Cortex of kidney (tissue), 1 donor: ENCODE measurements at regions not wholly inside any gene's neighbourhood (a gene's known extent, or its start where the extent isn't known, plus 50 kb on each side); places are given as distances from the start of the nearest gene placed in this dataset.

Source experiments
- DNase-seq: peaks from one replicate; lab custom pipeline; 2025; lab: John Stamatoyannopoulos, UW

DNA sequence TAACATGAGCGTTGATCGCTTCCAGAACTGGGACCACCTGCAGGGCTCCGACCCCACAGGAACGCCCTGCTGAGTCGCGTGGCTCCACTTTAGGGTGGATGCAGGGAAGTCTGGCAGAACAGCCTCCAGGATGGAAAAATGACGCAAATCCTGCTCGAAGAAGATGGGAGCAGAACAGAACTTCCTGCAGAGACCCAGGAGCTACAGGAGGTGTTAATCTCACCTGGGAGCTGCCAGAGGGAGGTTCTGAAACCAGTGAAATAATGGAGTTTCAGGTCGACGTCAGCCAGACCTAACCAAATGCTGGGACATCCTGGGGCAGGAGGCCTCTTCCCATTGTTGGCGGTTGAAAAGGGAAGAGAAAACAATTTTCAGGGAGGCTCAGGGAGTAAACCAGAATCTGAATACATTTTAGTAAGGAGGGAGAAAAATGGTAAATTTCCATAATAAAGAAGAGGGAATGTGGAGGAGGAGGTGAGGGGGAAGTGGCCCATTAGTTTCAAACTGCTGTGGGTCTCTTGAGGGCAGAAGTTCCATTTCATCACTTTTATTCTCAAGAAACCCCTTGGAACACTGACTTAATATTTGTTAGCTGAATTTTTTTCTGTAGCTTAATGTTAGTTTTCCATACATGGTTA, 558.4 kb upstream of the CDH4 start:
- no peak for DNase-seq

DNA sequence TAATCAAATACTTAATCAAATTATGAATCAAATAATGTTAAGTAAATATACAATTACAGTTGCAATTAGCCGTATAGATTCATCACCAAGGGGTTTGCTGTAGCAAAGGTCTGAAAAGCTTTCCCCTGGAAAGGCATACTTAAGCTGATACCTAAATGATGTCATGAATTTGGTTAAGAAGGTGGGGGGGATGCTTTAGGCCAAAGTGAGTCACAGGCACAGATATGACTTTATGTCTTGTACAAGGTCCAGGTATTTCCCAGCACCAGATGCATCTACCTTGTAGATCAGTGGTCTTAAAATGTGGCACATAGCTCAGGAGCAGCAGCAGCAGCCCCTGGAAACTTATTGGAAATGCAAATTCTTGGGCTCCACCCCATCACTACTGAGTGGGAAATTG, 557.3 kb upstream of the CDH4 start:
- no peak for DNase-seq

DNA sequence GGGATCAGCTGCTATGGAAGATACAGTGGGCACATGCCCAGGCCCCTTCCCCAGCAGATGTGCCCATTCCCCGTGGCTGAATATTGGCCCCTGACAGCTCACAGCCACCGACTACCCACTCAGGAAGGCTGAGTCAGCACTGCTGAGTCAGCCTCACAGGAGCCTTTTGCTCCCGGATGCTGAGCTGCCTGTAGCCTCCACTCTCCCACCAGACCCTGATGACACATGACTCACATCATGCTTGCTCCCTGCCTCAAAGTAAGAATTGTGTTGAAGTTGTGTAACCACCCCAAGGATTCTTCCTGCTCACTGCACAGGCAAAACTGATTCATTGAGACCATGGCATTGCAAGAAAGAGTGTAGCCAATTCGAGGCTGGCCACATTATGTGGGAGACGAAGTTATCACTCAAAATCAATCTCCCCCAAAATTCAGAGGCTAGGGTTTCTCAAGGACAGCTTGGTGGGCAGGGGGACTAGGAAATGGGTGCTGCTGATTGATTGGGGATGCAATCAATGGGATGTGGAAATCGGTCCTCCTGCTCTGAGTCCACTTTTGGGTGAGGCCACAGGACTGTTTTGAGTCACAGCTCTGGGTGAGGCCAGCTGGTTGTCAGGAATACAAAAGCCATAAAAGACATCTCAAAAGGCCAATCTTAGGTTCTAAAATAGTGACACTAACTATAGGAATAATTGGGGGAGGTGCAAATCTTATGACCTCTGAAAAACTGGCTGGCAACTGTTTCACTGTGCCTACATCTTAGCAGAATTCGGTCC, 556.6 kb upstream of the CDH4 start:
- no peak for DNase-seq

DNA sequence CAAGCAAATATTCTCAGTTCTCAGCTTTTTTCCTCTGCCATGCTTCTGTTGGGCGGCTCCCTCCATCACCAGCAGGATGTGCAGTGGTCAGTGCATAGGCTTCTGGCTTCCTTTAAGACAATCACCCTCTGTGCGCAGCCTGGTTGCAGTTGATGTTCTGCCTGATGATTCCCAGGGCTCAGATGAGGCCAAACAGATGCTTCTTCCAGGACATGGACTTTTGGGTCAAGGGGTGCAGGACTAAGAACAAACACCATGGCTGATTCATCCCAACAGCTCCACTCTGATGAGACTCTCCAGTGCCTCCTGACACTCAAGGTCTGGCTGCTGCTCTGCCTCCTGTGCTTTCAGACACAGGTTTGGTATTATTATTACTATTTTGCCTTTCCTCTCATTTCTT, 554.8 kb upstream of the CDH4 start:
- DNase-seq: no peak

DNA sequence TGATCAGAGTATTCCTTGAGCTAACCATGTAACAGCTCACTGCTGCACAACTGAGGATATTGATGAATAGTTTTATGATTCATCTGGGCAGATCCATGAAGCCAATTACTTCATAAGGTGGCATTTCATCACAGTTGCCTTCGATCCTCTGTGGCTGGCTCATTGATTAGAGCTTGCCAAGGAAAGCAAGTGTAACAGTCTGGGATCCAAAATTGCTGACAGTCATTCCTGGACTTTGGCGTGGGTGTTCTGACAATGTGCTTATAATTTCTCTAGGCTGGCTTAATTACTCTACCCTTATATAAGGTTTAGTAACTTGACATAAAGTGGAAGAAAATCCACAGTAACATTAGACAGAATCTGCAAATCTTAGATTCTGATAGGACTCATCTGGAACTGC, 551.3 kb upstream of the CDH4 start:
- DNase-seq: no peak

DNA sequence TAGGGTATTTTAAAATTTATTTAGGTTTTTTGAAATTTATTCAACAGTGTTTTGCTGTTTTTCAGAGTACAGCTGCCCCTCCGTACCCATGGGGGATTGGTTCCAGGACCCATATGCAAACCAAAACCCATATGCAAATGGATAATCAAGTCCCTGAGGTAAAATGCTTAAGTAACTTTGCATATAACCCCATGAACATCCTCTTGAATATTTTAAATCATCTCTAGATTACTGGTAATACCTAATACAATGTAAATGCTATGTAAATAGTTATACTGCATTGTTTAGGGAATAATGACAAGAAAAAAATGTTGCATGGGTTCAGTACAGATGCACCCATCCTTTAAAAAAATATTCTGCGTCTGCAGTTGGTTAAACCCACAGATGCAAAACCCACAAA, 547.9 kb upstream of the CDH4 start:
- no peak for DNase-seq

DNA sequence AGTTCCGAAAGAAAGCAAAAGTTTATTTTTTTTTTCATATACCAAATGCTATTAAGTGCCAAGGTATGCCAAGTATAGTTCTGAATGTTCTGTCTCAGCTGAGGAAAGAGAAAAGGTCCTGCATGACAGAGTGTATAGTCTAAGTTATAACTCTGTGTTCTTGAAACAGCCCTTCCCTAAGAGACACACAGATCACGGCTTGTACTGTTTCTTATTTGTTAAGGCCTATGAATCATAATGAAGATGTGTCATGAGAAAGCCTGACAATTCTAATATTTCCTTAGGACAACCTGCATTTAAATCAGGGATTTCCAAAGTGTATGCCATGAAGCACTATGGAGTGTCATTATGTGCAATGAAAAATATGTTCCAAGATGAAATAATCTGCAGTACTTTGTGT, 538.7 kb upstream of the CDH4 start:
- no peak for DNase-seq

DNA sequence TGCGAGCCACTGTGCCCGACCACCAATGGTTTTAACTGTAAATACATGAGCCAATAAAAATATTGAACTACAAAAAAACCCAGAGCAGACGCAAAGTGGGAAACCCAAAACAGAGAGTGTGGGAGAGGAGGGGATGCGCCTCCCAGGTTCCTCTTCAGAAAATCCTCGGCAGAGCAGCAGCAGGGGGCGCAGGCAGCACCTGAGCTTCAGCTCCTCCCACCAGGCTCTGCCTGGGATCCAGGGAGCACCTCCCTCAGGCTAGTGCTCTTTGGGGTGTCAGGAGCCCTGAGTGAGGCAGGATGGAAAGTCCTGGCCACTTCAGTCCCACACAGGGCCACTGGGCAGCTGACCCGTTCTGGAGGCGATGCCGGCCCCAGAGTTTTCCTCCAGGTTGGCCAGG, 536.9 kb upstream of the CDH4 start:
- no peak for DNase-seq

DNA sequence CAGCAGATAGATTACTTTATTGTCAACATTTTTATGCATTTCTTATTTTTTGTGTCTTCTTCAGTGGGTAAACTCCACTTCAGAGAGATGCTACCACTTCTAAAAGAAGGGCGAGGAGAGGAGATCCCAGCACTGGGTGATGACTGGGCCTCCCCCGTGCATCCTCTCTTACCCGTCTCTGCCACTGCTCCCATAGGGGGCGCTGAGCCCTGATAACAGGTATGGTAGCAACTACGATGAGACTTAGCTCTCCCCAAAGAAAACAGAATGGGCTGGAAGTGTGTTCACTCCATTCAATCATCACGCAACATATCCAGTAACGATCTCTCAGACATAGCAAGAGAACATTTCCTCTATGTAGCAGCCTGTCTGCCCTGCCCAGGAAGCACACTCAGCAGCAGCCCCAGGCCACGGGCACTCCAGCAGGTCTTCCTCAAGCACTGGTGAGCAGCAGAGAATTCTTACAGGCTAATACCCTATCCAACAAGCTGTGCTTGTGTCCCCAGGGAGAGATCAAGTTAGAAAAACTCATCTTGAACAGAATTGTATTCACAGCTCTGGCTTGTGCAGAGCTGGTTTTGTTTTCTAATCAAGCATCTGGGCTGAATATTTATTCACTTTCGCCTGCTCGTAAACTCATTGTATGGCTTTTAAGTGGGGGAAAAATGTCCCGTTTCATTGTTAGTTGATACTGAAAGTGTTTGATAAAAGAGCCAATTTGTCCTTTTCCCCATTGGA, 533.1 kb upstream of the CDH4 start:
- DNase-seq: no peak

DNA sequence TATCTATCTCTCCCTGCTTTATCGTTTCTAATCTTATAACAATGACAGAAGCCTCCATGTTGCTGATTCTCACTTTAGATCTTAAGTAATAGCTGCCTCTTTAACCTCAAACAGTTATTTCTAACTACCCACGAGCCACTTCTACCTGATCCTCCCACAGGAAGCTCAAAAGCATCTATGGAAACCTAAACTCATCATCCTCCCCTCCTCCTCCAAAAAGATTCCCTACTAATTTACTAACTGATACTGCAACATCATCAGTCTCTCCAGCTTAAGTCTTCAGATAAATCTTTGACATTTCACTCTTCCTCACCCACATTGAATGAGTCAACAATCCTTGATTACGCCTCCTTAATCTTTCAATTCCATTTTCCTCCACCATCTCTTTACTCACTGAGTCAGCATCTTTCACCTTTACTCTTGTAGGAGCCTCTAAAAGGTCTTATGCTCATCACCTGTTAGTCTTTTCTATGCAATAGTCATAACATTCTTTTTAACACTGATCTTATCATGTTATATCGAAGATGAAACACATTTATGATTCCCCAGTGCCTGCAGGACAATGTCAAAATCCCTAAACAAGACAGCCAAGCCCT, 526.7 kb upstream of the CDH4 start:
- DNase-seq: no peak

DNA sequence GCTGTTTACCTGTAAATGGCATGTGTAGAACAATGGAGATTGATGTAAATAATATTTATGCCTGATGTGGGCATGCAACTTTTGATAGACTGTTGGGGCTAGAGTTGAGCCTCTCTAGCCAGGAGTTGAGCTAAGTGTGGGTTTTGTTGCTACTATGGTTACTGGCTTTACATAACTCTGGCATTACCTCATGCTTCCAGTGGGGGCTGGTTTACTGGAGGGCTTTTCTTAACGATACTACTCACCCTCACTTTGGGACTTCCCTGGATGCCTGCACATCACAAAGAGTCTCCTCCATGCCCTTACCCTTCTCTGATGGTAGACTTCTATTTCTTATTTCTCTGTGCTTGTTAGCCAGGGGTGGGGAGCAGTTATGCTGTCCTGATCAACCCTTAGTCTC, 524.6 kb upstream of the CDH4 start:
- DNase-seq: no peak

DNA sequence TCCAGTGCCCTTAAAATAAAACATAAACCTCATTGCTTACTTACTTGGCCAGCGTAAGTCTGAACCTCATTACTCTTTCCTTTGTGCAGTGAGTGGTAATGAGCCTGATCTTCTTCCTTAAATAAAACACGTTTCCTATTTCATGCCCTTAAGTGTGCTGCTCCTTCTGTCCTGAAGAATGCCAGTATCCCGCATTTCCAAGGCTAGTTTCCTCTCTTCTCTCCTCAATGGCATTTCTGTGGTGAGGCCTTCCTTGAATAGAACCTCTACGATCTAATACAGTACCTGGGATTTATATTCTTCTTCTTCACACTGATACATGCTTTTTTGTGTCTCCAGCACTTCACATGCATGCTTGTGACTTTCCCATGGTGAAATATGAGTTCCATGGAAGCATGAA, 523.4 kb upstream of the CDH4 start:
- DNase-seq: no peak

DNA sequence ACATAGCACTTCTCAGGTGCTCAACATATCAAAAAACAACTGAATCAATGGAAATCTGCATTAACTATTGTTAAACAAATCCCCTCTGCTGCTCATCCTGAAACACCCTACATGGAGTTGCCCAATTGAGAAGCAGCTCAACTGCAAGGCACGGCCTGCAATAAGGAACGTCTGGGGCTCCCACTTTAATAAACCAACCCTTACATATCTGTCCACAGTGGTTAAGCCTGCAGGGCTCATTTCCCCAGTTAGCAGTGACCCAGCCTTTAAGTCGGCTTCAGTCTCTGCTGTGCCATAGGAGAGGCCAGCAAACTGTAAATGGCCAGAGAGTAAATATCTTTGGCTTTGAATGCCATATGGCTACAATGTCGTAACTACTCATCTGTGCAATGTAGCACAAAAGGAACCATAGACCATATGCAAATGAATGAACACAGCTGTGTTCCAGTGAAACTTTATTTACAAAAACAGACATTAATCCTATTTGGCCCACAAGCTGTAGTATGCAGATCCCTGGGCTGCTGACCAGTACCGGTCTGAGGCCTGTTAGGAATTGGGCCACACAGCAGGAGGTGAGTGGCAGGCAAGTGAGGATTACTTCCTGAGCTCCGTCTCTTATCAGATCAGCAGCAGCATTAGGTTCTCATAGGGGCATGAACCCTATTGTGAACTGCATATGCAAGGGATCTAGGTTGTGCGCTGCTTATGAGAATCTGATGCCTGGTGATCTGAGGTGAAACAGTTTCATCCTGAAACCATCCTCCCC, 522.7 kb upstream of the CDH4 start:
- no peak for DNase-seq

DNA sequence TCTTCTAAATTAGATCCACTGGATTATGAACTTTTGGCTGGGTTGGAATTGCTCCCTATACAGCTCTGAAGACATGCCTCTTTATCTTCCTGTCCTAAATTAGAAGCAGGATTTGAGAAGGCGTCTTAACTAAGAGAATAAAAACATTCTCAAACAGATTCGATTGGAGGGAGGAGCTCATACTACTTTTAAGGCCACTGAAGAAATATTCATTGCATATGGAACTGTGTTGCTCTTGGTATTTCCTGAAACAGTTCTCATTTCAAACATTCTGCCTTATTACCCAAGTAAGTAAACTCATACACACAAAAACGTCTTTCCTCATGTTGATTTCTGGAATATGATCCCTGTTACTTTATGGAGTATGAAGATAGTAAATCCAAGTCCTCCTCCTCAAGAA, 519.7 kb upstream of the CDH4 start:
- no peak for DNase-seq

DNA sequence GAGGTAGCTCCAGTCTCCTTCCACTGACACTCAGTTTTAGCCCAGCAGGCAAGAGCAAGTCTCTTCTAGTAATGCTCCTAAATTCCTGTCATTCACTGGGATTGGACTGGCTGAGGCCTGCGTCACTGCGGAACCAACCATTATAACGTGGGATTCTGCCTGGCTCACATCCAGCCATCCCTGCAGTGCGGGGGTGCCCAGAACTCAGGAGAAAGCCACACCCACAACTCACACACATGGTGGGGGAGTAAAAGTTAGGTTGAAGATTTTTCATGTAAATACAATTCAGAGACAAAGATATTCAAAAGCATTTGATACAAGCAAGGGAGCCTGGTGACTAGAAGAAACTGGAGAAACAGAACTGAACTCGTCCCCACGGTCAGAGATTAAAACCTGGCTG, 504.0 kb upstream of the CDH4 start:
- no peak for DNase-seq

DNA sequence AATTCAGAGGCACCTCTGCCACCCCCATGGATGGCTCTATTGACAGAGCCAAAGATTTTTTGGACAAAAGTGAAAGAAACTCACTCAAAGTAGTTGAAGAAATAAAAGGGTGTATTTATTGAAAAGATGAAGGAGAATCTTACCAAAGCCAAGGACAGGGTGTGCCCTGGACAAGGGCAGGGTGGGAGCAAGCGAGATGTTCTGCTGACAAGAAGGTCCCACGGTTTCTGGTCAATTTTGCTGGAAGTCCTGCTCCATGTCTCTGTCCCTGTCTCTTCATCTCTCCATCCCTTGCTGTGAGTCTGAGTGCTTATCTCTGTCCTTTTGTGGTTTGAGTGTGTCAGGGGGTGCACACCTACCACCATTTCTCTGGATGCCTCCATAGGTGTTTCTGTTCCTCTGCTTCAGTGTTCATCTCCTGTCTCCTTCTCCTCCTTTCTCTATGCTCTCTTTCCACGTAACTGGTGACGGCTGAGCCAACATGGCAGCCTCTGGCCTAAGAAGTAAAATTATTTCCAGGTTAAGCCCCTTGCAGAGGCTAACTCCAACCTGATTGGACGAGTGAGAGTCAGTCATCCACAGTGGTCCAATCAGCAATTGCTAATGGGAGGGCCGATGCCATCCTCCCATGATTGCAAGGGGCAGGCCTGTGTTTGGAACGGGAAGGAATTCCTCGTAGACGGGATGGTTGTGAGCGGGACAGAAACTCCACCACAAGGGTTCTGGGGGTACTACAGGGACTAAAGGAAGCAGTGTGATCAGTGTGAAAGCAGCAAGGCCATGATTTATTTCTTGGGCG, 502.1 kb upstream of the CDH4 start:
- DNase-seq: no peak

DNA sequence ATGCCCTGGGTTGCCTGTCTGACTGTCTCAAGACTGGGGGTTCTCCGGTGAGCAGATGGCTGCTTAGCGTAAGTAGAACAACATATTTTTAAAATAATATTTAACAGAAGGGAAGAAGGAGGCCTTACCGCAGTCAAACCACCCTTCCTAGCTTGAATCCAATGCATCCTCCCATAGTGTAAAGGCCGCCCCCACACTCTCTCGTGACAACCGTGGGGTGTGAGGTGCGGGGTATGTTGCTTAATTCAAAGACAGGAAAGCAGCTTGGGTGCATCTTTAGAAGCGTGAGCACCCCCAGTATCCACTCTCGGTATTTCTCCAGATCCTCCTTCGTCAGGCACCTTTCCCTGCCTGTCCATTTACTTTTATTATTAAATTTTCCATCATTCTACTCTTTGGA, 501.2 kb upstream of the CDH4 start:
- no peak for DNase-seq

DNA sequence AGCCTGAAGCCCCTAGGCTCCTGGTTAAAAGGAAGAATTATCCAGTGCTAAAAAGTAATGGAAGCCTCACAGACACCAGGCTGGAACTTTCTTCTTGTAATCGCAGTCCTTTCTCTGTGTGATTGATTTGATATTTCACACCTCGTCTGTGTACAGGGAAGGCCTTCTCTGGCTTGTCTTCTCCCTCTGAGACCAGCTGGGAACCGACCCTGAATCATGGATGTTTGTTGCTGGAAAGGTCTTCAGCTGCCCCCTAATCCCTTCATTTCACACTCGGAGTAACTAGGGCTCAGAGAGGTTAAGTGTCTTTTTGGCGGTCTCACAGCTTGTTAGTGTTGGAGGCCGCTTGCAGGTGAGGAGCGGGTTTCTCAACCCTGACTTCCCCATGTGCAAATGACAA, 500.2 kb upstream of the CDH4 start:
- no peak for DNase-seq

DNA sequence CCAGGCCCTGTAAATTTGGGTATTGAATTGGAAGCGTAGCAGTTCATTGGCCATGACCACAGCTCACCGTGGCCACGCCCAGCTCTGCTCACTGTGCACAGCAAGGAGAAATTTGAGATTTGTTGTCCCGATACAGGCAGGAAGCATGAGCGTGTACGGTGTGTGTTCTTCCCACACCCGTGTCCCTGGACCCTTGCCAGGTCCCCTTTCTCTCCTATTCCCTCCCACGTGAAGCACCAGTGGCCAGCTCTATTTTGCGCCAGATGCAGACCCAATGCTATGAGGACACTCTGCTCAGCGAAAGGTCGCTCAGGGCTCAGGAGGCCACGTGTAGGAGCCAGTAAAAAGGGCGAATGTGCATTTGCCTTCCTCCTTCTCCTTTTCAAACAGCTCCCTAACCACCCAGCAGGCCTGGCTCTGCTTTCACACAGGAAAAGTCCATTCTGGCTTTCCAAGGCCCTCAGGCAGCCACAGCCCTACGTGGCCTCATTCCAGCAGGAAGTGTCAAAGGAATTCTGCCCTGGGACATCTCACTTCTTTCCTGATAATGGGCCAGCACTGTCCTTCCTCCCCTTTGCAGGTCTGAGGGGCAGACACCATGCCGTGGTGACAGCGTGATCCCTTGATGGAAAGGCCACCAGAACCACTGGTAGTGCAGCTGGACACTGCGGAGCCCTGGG, 499.2 kb upstream of the CDH4 start:
- no peak for DNase-seq

DNA sequence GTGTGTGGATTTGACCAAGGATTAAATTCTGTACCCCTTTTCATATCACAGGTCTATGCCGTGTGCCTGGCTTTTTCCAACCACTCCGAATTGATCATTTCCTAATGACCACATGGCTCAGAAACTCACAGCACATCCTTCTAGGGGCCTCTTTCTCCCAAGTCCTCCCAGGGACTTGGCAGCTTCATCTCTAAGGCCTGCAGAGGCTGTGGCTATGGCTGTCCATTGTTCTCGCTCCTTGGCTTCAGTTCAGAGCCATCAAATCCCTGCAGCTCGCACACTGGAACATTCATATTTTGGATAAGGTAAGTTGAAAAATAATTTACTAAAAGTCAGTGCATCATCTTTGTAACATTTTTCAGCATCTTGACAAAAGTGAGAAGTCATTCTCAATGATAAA, 497.2 kb upstream of the CDH4 start:
- no peak for DNase-seq

DNA sequence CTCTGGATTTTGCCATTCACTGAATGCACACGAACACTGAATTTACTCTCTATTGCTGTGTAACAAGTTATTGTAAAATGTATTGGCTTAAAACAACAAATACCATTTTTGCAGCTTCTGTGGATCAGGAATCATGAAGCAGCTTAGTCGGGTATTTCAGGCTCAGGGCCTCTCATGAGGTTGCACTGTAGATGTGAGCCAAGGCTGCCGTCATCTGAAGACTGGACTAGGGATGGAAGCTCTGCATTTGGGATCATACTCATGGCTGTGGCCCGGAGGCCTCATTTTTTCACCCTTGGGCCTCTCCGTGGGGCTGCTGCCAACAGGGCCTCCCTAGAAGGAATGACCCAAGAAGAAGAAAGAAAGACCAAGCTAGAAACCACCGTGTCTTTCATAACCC, 492.4 kb upstream of the CDH4 start:
- no peak for DNase-seq
